ENCODE measurements at regions not wholly inside any gene's neighbourhood (a gene's known extent, or its start where the extent isn't known, plus 50 kb on each side); places are given as distances from the start of the nearest gene placed in this dataset.

DNA sequence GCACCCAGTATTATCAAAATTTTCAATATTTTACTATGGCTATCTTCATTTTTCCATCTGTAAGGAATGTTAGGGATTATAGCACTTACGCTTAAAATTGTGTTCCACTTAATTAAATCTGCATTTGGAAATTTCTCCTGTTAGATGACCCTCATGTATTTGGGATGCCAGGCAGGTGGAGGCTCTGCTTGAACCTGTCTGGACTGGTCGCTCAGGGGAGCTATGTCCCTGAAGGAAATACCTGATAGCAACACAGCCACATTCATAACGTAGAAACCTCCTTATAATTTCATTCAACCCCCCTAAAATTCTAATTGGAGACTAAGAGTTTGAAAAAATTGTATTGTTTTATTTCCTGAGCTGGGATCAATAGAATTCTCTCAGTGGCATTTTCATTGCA, 636.0 kb upstream of the MMS22L start:
- Histone ChIP-seq H3K4me3 (no peak overlapping the region), H3K9me3 (replicated peaks in 1 of 3) (no peaks in the 10 kb centered on the region), H3K27me3 (no peaks in the 10 kb centered on the region), H3K4me1 (replicated peaks in 1 of 2) (no peaks in the 10 kb centered on the region), H3K27ac (no peak overlapping the region), H3K36me3 (replicated peaks in 1 of 2) (no peaks in the 10 kb centered on the region)
- 61 to 72% (median 69%) methylated on average over 3 of the region's 3 CpGs for WGBS, 4 donors
- TF ChIP-seq, protein P1, sequence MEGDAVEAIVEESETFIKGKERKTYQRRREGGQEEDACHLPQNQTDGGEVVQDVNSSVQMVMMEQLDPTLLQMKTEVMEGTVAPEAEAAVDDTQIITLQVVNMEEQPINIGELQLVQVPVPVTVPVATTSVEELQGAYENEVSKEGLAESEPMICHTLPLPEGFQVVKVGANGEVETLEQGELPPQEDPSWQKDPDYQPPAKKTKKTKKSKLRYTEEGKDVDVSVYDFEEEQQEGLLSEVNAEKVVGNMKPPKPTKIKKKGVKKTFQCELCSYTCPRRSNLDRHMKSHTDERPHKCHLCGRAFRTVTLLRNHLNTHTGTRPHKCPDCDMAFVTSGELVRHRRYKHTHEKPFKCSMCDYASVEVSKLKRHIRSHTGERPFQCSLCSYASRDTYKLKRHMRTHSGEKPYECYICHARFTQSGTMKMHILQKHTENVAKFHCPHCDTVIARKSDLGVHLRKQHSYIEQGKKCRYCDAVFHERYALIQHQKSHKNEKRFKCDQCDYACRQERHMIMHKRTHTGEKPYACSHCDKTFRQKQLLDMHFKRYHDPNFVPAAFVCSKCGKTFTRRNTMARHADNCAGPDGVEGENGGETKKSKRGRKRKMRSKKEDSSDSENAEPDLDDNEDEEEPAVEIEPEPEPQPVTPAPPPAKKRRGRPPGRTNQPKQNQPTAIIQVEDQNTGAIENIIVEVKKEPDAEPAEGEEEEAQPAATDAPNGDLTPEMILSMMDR (IDR thresholded peaks at IDR 0.05), result no peak
- no peak for TF ChIP-seq POLR2A (IDR thresholded peaks at IDR 0.05)
- DNase-seq, result no peak
- intact Hi-C loops (cut with DNase I), result no loop called here

DNA sequence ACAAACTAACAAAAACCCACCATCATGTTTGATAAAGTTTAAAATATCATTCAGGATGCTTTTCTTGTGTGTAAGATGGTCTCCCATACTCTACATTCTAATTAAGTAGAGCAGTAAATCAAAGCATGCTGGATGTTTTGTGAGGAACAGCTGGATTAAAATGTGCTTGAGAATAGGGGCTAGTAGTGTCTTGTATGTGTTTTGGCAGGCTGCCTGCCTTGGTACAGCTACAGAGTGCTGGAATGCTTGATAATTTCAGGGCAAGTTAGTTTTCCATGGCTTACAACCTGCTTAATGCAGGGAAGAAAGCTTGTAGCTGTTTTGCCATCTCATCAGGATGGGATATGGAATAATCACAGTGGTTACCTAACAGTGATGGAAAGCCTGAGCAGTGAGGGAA, 636.6 kb upstream of the MMS22L start:
- no peaks in the 10 kb centered on the region for H3K36me3 ChIP-seq (replicated peaks in 1 of 2)
- H3K9me3 ChIP-seq (replicated peaks in 1 of 3), result no peaks in the 10 kb centered on the region
- intact Hi-C loops (cut with DNase I), result no loop called here
- H3K4me1 ChIP-seq (replicated peaks in 1 of 2), result no peaks in the 10 kb centered on the region
- no peak overlapping the region for H3K27ac ChIP-seq
- no peaks in the 10 kb centered on the region for H3K27me3 ChIP-seq
- no peak for DNase-seq
- H3K4me3 ChIP-seq, result no peak overlapping the region
- no peak for TF ChIP-seq POLR2A (IDR thresholded peaks at IDR 0.05)
- TF ChIP-seq, protein P1 (IDR thresholded peaks at IDR 0.05), result no peak

DNA sequence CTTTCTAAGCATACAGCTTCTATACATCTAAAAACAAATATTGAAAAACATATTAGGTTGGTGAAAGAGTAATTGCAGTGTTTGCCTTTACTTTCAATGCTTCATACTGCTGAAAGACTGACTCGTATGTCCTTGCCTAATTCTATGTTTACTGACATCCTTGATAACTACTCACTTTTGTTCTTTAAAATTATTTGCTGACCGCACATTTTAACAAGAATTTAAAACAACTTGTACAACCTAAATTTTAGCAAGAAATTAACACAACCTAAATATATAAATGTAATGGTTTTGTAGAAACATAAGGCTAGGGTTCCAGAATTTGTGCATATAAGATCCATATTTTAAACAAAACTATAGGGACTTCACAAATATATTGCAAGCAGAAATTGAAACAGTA, 640.2 kb upstream of the MMS22L start:
- Histone ChIP-seq H3K36me3 (replicated peaks in 1 of 2) (no peaks in the 10 kb centered on the region), H3K4me1 (replicated peaks in 1 of 2) (no peaks in the 10 kb centered on the region), H3K27ac (no peak overlapping the region), H3K4me3 (no peak overlapping the region), H3K9me3 (replicated peaks in 1 of 3) (no peaks in the 10 kb centered on the region), H3K27me3 (no peaks in the 10 kb centered on the region)
- WGBS, 4 donors, result 59 to 73% (median 69%) methylated on average over 2 of the region's 2 CpGs
- no peak for DNase-seq
- intact Hi-C loops (cut with DNase I), result no loop called here
- TF ChIP-seq, protein P1 (IDR thresholded peaks at IDR 0.05), result no peak
- no peak for TF ChIP-seq POLR2A (IDR thresholded peaks at IDR 0.05)

DNA sequence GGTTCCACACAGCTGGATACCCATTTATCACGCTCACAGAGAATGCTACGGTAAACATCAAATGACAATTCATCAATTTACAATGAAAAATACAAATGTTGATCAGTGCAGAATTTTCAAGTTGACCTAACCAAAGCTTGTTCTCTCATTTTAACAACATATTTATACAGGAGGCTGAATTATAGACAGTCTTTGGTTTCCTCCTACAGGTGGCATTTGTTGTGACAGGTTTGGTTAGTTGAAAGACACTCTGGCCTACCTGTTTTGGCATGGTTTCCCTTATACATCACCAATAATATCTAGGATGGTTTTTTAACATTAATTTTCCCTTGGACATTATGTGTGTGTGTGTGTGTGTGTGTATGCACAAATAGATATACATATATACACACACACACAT, 642.5 kb upstream of the MMS22L start:
- no peak overlapping the region for H3K27ac ChIP-seq
- intact Hi-C loops (cut with DNase I), result no loop called here
- WGBS, 4 donors, result 62 to 88% (median 77%) methylated on average over 2 of the region's 2 CpGs
- no peak for DNase-seq
- H3K36me3 ChIP-seq (replicated peaks in 1 of 2), result no peaks in the 10 kb centered on the region
- H3K27me3 ChIP-seq, result no peaks in the 10 kb centered on the region
- H3K4me1 ChIP-seq (replicated peaks in 1 of 2), result no peaks in the 10 kb centered on the region
- H3K4me3 ChIP-seq, result no peak overlapping the region
- TF ChIP-seq, protein P1 (IDR thresholded peaks at IDR 0.05), result no peak
- no peak for TF ChIP-seq POLR2A (IDR thresholded peaks at IDR 0.05)
- no peaks in the 10 kb centered on the region for H3K9me3 ChIP-seq (replicated peaks in 1 of 3)
